GM21381 (cell line): ENCODE measurements at regions not wholly inside any gene's neighbourhood (a gene's known extent, or its start where the extent isn't known, plus 50 kb on each side); places are given as distances from the start of the nearest gene placed in this dataset.

Source experiments
- ATAC-seq: cut with Tn5 transposase; IDR thresholded peaks from one replicate; pipeline ENCODE4 v1.9.1; 2021; ENCODE audit warnings: mild to moderate bottlenecking, moderate library complexity; ENCODE audit not compliant: unreplicated experiment

DNA sequence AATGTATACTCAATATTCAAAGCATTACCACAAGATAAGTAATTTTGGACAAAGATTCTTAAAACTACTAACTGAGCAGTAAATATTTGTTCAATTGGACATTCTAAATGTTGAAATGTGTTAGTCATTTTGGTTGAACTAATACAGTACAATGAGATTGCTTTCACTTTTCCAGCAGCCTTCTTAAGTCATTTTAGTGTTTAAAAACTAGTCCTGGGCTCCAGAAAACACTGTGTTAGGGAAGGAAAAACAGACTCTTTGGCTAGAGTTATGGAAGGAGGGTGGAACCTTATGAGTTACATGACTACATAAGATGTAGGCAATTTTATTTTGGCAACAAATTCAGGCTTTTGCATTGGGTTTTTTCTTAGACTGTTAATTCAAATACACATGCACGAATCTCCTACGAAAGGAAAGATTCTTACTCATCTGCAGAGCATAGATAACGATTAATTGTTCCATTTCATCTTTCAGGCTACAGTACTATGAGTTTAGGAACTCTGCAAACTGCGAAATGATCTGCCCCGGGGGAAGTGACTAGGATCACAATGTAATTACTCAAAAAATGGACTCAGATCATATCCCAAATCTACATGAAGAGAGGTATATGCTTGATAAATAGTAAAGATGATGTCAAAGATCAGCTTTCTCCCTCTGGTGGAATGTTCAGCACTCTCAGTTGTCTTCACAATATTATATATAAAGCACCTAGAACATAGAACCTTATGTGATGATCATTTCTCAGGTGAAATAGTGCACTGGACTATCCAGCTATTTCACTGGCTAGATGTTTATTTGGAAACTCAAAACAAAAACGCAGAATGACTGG lies 492.8 kb upstream of the MDFIC2 start:
- no peak for ATAC-seq

DNA sequence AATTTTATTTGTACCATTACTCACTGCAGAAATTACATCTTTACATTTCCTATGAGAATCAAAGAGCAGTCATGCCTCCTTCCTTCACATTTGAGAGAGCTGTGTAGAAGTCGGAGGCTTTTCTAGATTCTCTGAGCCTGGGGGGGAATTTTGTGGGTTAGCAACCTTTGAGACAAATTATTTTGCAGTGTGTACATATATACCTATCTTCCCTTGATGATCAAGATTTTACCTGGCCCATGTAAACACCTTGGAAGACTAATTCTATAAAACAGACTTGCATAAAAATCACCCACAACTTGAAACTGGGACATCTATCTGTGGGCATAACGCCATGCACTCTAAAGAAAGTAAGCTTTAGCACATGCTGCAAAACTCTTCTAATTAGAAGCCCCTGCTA lies 491.5 kb upstream of the MDFIC2 start:
- no peak for ATAC-seq

DNA sequence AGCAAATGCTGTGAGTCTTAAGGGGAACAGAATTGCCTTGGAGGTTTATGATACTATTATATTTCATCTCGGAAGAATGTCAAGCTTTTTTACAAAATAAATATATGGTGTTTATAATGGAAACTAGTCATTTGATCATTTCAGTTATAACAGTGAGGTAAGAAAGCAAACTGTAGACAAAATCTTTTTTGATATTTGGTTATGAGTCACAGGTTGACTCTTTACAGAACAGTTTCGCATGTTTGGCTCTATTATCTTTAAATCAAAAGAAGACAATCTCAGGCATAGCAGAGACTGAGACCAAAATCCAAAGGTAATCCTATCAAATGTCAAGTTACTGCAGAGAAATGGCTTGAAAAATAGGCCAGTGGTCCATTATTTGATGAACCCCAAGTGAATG lies 490.9 kb upstream of the MDFIC2 start:
- ATAC-seq = no peak

DNA sequence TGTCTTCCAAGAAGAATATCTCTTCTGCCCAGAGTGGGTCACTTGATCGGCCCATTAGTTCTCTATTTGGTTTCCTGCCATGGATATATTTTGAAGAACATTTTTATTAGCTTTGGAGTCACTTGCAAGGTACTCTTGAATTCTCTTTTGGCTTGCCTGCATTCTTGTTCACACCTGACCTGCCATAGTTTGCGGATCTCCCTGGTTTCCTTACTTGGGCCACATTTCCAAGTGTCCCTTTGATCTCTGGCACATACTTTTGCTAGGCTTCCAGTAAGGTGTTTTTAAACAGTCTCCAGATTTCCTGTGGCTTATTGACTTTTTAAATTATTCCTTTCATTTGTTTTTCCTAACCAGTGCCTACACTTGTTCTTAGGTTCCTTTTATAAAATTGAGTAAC lies 488.5 kb upstream of the MDFIC2 start:
- ATAC-seq = no peak

DNA sequence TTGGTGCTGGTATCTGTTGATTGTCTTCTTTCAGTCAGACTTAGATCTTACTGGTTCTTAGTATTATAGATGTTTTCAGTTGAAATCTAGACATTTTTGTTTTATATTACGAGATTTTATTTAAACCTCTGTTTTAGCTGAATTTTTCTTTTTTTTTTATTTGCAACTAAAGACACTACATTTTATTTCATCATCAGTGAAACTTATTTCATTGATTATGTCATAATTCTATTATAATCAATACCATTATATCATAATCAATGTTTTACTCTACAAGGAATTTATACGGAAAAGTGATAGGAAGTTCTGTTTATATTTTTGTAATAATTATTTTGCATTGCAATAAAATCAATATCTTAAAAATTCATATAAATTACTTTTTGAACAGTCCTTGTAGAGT lies 477.4 kb upstream of the MDFIC2 start:
- no peak for ATAC-seq

DNA sequence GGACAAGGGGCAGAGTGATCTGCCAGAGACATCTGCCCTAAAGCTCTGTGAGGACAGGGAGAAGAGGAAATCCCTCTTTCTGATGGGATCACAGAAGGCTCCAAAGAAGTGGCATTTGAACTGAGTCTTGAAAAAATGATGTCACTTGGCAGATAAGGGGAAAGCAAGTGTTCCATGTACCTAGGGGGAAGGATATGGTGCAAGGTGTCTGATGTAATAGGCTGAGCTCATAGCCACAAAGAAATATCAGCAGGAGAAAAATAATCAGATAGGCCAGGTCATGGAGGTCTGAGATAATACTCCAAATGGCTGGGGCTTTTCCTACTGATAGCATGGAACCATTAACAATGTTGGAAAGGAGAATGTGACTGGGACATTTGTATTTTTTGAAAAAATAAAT lies 468.4 kb upstream of the MDFIC2 start:
- ATAC-seq = no peak

DNA sequence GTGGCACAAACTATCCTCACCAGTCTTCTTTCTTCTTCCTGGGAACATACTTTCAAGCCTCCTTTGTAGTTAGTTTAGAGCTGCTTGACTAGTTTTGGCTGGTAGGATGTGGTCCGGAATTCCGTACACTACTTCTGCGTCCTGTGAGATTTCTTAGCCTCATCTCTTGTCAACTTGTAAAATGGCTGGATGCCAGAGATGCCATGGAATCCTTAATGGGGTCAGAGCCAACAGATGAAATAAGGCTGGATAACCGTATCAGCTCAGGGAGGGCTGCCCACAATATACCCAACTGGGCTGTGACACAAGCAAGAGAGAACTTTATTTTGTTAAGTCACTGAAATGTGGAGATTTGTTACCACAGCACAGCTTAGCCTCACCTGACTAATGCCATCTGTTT lies 466.9 kb upstream of the MDFIC2 start:
- ATAC-seq = no peak

DNA sequence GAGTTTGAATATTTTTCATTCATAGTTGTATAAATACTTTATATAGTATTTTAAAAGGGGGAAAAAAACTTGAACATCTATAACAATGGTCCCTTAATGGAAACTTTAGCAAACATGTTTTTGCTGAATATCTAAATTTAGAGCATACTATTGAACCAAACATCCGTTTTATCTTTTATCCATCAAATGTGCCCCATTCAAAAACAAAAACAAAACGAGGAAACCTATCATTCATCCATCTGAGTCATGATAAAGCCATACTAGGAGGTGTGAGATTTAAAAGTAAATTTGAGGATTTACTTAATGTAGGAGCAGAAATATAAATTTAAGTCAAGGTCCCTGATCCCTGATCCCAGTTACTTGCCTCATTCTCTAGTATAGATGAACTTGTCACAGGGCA lies 463.6 kb upstream of the MDFIC2 start:
- no peak for ATAC-seq

DNA sequence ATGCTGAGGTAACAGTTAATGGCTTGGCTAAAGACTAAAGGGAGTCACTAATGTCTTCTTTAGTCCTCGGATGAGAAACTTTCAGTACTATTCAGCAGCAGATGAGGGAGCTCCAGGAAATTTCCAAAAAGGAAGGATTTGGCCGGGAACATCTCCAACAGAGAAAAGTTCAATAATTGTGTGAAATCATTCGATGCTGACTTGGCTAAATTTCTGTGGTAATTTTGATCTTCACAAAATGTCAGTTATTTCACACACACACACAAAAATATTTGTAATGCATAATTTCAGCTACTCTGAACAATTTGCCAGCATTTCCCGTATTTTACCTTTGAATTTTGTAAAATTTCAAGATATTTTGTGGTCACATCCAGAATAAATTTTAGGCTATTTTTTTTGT lies 462.8 kb upstream of the MDFIC2 start:
- ATAC-seq = no peak

DNA sequence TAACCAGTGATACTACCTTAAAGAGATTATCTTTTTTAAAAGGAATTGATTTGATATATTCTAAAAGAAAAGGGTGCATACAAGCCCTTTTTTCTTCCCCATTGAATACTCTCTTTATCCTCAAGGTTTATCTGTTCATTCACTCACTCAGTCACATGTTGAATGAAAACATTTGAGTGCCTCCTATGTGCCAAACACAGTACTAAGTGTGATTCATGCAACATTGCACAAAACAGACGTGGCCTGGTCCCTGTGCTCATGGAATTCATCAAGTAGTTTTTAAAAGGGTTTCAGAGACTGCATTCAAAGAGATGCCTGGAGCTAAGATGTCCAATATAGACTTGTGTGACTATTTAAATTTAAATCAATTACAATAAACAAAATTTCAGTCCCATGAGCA lies 462.2 kb upstream of the MDFIC2 start:
- ATAC-seq = no peak

DNA sequence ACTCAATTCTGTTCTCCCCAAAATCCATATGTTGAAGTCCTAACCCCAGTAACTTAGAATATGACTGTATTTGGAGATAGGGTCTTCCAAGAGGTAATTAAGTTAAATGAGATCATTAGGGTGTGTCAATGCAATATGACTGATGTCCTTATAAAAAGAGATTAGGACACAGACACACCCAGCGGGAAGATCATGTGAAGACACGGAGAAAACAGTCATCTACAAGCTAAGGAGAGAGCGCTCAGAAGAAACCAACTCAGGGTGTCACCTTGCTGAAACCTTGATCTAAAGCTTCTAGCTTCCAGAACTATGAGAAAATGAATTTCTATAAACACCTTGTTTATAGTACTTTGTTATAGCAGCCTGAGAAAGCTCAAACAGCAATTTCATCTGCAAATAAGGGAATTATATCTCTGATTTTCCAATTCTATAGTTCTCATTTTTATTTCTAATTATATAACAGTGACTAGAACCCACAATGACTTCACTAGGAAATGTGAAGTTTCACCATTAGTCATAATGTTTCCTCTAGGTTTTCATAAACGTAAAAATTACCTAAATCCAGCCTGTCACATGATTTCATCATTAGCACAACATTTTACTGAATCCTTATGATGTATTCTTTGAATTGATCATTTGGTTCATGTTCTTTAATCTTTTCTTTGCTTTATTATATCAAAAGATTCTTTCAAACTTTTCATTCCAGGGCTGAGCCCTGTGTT lies 459.1 kb upstream of the MDFIC2 start:
- ATAC-seq = no peak

DNA sequence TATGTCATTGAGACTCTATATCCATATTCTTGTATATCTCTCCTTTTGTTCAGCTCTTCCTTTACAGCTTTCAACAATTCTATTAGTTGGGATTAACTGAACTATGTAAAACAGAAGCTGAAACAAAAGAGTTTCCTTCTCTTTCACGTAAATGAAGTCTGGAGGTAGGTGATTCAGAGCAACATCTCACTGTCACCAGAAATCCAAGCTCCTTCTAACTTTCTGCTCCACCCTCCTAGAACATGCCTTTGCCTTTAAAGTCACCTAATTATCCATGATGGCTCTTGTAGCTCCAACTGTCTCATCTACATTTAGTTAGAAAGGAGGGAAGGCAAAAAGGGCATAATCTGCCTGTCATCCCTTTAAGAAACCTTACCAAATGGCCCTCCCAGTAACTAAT lies 458.2 kb upstream of the MDFIC2 start:
- no peak for ATAC-seq

DNA sequence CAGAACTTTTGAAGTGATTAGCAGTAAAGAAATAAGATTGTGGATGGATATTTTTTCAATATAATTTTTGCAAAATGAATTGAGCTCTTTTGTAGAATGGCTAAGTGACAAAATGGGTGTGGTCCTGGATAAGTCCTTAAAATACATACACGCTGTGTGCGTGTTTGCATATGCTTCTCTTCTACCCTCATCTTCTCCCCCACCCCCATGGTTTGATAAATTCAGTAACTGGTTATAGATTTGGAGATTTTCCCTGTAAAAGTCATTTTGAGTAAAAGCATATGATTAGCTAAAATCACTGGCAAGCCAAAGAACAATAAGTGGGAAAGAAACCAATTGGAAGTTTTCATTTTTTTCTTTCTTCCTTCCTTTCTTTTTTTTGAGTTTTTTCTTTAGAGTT lies 453.9 kb upstream of the MDFIC2 start:
- no peak for ATAC-seq

DNA sequence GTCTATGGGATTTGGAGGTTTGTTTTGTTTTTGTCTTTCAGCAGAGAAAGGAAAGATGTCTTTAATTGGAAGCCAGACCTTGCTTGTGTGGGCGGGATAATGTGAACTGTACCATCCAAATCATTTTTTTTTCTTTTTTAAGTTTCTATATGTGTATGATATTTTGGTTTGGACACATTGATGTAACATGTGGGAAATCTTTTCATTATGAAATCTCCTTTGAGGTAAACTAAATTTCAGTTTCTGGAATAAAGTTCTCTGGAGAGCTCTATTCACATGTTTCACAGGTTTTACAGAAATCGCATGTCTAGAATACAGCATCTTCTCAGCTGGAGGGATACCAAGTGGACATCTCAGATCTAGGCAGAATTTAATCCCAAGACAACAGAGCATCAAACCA lies 451.5 kb upstream of the MDFIC2 start:
- ATAC-seq = no peak

DNA sequence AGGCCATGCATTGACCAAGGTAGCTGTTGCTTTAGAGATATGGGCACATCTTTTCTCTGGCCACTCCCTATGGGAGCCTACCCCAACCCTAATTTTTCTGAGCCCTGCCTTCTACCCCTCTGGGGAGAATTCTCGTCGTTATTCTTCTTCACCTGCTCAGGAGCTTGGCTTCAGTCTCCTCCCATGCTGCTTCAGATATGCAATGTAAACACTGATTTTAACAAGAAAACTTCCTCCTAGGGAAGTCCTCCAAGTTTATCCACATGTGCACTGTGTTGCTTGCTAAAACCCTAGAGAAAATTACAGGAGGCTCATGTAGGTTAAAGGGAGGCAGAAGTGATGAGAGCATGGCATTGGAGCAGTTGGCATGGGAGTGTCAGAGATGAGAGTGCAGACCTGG lies 445.2 kb upstream of the MDFIC2 start:
- ATAC-seq = no peak

DNA sequence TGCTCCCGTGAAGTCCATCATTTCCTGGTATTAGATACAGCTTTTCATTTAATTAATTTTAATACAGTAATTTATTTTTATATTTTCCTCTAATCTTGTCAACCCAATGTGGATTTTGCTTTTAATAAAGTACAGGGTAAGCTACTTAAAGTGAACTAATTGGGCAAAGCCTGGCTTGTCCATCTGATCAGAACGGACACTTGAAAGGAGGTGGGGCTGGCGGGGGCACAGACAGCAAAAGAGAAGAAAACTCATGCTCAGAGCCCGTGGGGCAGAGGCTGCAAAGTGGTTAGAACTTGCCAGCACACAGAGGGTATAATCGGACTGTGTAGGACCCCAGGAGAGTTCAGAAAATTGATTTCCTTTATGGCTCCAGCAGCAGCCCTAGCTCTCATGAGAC lies 443.1 kb upstream of the MDFIC2 start:
- ATAC-seq = no peak

DNA sequence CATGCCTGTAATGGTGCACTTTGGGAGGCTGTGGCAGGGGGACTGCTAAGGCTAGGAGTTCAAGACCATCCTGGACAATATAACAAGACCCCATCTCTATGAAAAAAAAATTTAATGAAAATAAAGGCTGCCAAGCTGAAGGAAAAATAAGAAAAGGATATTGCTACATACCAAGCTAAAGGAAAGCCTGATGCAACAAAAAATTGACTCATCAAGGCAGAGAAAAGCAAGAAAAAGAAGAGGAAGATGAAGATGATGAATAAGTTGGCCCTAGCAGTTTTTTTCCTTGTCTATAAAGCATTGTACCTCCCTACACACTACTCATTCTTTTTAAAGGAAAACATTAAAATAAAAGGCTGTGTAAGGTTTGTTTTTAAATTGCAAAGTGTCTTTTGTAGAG lies 441.9 kb upstream of the MDFIC2 start:
- ATAC-seq = no peak

DNA sequence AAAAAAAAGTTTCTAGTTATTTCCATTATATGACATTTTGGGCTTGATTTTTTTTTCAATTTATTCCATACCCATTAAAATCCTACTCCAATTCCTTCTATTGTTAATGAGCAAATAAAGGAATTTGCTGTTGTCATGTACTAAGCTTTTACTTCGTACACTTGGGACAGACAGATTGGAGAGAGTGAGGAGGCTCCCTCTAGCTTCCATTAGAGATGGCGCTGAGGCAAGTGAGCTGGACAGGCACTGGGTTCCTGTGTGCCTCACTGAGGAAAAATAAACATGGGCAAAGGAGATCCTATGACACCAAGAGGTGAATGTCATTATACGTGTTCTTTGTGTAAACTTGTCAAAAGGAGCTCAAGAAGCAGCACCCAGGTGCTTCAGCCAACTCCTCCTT lies 441.1 kb upstream of the MDFIC2 start:
- no peak for ATAC-seq

DNA sequence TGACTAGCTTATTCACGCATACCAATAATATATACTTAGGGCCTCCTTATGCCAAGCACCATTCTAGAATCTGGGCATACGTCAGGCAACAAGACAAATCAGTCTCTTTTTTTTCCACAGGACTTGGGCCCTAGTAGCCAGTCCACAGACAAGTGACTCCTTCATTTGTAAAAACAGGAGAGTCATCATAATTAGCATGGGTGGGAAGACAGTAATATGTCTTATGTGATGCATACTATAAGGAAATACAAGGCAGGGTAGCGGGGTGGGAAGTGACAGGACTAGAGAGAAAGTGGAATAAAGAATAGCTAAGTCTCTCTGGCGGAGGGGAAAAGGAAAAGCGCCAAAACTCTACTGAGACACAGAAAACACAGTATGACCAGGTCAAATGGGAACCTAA lies 439.6 kb upstream of the MDFIC2 start:
- no peak for ATAC-seq

DNA sequence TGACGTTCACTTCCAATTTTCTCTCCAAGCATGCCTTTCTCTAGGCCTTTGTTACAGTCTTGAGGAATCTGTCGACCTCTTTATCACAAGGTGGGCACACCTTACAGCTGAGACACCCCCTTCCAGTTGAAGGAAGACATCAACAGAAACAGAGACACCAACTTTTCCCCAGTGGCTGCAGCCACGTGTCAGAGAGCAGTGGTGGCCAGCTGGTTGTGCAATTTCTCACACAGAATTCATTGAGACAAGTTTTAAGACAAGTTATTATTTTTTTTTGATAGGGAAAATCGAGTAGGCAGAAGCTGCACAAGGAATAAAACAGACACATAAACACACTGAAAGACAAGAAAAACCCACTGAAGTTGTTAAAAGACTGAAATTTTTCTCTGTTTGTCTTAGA lies 436.7 kb upstream of the MDFIC2 start:
- ATAC-seq = no peak

DNA sequence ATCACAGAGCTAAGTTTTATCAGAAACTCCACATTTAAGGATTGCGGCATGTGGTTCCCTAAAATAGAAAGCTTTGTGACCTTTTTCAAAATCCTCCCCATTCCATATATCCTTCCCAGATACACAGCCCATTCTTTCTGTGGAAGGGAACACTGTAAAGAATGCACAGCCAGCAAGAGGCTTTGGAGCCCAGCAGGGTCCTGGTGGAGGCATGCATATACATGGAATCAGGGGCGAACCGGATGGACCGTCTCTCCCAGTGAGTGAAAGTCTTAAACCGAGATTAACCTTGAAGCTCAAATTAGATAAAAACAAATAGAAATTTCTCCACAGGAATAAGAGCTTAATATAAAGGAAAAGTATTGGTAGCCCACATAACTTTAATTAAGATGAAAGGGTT lies 436.2 kb upstream of the MDFIC2 start:
- ATAC-seq = no peak

DNA sequence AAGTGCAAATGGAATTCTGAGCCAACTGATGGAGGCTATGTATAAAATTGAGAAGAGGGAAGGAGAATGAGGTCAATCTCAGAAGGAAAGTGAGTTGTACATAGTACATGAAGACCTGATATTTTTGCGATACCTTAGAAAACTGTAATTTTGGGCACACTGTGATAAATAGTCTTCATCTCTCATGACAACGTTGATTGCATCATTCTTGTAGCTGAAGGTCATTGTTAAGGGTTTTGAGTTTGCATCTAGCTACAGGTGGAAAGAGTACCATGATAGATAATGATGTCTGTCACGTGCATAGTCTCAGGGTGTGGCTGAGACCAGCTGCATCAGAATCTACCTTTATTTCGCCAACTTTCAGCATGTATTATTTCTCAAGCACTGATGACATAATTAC lies 435.4 kb upstream of the MDFIC2 start:
- no peak for ATAC-seq

DNA sequence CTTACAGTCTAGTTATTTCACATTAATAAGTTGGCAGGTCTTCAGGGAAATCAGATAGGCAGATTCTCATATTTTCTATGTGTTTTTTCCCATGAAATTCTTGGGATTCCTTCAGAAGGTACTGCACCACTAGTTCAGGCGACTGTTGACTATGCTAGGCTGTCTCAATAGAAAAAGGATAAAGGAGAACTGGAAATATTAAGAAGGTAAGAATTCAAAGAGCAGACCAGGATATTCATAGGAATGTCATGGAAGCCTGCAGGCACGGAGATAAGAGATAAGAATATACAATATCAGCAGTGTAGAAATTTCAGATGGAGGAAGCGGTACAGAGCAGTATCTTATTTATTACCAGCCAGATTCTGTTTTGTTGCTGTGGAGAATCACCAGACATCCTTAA lies 432.1 kb upstream of the MDFIC2 start:
- ATAC-seq = no peak
